ENCODE measurements at regions not wholly inside any gene's neighbourhood (a gene's known extent, or its start where the extent isn't known, plus 50 kb on each side); places are given as distances from the start of the nearest gene placed in this dataset.
"Not testable (repeated sequence)": the region's sequence is repeated elsewhere in the genome, so short reads cannot be mapped to it uniquely, and the experiment has no call there.

DNA sequence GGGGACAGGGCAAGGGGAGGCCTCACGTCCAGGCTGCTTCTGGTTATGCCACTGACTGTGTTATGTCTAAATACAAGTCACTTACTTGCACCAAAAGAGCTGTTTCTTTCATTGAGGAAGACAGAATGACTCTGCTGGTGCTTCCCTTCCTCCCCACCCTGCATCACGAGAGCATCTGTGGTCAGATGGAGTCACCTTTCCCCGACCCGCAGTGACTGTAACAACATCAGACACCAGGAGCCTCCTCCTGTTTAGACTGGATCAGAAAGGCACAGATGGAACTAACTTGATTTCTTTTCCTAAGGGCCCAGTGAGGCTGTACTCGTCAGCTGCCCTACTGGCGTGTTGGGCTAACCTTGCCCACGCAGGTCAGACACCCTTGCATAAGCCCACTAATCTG is 90.3 kb upstream of the ZNF536 start:
- DNase-seq = no peak

DNA sequence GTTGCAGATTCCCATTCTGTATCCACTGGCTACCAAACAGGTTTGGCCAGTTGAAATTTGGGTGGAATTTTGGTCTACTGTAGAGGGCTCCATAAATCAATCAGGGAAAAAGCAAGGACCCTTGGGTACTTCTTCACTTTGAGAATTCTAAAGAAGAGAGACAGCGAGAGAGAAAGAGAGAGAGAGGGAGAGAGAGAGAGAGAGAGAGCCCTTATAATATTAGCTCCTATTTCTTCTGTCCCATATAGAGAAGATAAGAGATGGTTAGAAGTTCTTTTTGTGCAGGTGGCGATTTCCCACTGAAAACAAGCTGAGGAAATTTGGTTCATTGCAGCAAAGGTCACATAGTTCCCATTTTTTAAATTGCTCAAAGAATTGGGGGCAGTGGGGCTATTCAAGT is 88.6 kb upstream of the ZNF536 start:
- DNase-seq = no peak

DNA sequence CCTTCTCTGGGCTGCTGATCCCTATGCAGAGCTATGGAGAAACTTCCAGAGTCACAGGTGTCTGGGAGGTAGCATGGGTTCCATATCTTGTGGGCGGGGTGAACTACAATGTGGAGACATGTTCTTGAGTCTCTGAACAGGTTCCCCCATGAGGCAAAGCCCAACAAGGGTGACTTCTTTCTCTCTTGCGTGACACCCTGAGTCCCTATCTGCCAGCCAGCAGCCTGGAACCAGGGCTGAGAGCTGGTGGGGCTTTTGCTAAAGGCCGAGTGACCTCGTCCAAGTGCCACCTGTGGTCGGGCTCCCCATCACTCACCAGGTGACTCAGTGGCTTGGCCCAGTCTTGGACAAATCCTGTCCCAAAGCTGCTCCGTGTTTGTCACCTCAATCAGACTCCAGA is 88.0 kb upstream of the ZNF536 start:
- DNase-seq = no peak

DNA sequence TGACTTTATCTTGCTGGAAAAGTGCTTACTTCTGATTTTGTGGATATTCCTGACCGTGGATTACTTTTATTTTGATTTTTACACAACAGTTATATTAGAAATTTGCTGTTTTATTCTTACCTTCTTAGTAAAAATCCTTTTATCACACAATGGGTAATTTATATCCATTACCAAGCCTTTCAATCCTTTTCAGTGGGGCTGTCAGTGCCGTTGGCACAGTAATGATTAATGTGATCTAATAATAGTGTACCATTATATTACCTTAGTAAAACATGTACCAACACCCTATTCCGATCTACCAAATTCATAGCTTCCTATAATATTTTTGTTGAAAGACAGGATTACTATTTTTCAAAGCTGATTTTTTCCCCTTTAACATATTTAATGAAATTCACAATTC is 87.3 kb upstream of the ZNF536 start:
- no peak for DNase-seq

DNA sequence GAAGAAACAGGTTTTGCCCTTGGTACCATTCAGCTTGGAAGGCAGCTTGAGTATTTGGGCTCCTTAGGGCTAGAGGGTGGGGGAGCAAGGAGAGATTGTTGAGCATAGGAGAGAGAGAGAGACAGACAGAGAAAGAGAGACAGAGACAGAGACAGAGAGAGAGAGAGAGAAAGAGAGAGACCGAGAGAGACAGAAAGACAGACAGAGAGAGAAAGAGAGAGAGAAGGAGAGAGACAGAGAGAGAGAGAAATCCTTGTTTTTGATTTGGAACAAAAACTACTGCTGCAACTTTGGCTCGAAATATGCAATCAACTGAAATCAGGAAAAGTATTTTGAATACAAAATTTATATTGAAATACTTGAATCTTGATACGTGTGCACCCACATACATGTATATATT is 85.8 kb upstream of the ZNF536 start:
- no peak for DNase-seq

DNA sequence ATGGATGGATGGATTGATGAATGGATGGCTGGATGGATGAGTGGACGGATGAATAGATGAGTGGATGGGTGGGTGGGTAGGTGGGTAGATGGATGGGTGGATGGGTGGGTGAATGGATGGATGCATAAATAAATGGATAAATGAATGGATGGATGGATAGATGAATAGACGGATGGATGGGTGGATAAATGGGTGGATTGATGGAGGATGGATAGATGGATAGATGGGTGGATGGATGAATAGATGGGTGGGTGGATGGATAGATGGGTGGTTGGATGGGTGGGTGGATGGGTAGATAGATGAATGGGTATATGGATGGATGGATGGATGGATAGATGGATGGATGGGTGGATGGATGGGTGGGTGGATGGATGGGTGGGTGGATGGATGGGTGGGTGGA is 84.9 kb upstream of the ZNF536 start:
- no peak for DNase-seq

DNA sequence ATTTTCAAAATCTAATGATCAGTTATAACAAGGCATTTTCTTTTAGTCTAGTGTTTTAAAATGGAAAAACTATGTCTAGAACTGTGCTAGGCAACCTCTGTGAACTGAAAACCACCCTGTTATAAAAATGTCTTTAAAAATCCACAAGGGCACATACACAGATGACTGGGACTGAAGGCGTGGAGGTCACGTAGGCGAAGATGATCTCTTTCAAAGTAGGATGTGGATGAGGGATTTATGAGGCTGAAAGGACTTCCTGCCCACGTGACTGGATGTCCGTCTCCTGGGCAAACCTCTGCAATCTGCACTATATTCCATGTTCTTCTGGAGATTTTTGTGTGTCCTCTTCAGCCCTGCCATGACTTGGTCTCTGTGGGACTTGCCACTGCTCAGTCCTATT is 84.2 kb upstream of the ZNF536 start:
- DNase-seq = no peak

DNA sequence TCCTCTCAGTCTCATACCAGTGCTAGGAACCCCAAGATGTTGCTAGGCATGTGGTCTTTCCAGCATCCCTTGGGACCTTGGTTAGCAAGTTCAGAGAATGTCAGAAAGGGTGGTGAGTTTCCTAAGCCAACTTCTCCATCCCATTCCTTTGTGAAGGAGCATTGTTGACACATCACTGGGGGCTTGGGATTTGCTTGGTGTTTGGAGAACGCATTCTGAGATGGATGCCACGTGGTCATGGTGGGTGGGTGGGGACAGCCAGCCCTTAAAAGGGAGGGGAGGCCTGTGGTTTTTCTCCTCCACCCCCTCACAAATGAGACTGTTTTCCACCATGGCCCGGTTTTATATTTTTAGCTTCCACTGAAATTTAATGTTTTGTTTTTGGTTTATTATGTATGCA is 83.3 kb upstream of the ZNF536 start:
- DNase-seq = no peak

DNA sequence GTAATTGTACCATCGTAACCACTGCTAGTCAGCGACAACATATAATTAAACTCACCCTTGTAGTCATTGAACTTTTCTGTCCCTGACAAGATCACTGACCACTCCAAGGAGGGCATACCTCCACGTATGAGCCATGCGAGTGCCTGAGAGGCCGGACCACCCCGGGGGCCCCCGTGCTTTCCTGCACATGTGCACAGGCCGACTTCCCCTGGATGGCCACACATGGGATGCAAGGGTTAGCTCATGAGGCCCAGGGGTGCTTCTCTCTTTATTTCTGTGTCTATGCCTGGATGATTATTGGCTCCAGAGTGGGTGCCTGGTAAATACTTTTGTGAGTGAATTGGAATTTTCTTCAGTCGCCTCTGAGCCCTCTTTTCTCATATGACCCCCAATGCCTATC is 82.8 kb upstream of the ZNF536 start:
- DNase-seq = no peak

DNA sequence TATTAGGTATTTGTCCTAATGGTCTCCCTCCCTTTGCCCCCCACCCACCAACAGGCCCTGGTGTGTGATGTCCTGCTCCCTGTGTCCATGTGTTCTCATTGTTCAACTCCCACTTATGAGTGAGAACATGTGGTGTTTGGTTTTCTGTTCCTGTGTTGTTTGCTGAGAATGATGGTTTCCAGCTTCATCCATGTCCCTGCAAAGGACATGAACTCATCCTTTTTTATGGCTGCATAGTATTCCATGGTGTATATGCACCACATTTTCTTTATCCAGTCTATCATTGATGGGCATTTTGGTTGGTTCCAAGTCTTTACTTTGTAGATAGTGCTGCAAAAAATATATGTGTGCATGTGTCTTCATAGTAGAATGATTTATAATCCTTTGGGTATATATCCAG is 81.4 kb upstream of the ZNF536 start:
- DNase-seq = not testable (repeated sequence)

DNA sequence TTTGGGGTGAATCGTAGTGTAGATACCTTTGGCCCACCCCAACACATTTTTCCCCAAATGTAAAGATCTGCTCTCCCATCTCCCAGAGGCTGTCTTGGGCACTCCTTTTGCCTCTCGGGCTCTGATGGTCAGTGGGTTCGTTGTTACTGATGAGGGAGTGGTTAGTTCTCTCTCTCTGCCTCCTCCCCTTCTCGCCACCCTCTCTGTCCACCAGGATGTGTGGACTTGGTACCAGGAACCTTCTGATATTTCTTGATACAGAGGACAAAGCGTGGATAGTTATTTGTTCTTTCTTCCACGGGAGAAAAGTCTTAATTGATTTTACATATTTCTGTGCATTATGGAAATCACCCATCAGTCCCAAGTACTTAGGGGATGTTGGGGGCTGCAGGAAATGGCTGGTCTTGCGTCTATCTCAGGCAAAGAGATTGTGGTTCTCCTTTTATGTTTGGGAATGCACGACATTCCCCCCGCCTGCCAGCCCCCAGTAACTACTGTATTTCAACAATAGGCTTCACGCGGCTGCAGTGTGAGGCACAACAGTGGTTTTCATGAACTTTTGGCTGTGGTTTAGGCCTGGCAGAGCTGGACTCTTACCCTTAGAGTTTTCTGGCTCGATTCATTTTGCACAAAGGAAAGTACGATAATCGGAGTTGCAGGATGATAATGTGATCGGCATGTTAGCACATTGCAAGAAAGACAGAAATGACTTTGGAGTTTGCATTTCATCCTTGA is 79.0 kb upstream of the ZNF536 start:
- DNase-seq = no peak

DNA sequence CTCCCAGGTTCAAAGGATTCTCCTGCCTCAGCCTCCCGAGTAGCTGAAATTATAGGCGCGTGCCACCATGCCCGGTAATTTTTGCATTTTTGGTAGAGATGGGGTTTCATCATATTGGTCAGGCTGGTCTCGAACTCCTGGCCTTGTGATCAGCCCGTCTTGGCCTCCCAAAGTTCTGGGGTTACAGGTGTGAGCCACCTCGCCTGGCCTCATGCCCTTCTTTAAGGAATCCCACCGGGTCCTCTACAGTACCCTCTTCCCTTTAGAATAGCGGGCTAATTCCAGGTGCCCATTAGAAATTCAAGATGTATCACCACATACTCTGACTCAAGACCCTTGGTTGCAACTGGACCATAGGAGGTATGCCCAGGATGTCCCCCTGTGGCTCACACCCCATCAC is 74.2 kb upstream of the ZNF536 start:
- no peak for DNase-seq

DNA sequence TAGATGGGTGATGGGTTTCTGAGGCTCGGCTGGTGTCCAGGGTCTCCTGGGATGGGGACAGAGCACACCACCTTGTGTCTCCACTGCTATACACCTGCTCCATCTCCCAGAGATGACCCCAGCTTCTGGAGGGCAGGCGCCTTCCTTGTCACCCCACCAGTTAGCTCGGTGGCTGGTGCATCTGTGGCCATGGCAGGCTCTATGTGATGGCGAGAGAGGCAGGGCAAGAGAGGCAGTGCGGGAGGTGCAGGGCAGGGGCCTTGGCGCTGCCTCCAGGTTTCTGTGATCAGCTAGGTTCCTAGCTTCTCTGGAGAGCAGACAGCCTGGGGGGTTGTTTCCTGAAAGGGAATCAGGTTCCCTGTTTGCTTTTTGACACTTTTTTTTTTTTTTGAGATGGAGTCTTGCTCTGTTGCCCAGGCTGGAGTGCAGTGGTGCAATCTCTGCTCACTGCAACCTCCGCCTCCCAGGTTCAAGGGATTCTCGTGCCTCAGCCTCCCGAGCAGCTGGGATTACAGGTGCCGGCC is 69.0 kb upstream of the ZNF536 start:
- no peak for DNase-seq

DNA sequence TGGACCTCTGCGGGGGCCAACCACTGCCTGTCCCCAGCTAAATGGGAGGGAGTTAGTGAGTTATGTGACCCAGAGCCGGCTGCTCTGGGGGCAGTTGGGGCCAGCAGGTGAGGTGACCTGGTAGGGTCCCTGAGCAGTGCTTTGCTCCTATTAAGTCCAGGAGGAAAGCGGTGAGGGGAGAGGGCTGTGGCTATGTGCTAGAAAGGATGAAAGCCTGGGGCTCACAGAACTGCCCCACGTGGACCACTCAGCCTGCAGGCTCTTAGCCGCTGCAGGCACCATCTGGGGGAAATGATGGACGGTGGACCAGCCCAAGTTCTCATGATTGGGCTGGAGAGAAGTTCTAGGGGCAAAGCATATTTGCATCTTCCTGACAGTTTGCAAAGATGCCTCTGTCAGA is 67.6 kb upstream of the ZNF536 start:
- no peak for DNase-seq

DNA sequence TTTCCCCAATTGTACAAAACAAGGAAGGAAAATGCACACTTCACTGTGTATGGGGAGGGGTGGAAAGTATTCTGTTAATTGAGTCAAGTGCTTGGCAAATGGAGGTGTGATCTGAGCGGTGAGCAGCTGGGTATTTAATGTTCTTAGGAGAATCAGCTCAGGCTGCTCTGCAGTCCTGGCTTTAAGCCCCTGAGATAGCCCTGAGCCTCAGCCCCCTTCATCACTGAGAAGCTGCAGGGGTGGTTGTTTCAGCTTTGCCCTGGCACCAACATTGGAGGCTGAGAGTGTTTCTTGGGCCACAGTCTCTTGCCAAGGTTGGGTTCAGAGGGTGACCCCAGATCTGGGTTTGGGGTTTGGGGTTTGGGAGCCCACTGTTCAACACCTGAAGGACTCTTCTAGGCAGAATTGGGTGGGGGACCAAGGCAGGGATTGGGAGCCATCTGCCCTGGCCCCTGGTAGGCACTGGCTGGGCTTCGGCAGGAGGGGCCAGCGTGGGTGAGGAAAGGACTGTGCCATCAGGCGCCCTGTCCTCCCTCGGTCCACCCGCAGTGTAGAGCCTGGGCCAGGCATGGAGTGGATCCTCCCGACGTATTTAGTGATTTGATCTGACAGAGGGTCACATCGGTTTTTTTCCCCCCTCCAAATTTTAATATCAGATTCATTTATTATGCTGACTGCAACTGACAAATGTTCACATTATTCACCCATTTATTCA is 66.7 kb upstream of the ZNF536 start:
- no peak for DNase-seq

DNA sequence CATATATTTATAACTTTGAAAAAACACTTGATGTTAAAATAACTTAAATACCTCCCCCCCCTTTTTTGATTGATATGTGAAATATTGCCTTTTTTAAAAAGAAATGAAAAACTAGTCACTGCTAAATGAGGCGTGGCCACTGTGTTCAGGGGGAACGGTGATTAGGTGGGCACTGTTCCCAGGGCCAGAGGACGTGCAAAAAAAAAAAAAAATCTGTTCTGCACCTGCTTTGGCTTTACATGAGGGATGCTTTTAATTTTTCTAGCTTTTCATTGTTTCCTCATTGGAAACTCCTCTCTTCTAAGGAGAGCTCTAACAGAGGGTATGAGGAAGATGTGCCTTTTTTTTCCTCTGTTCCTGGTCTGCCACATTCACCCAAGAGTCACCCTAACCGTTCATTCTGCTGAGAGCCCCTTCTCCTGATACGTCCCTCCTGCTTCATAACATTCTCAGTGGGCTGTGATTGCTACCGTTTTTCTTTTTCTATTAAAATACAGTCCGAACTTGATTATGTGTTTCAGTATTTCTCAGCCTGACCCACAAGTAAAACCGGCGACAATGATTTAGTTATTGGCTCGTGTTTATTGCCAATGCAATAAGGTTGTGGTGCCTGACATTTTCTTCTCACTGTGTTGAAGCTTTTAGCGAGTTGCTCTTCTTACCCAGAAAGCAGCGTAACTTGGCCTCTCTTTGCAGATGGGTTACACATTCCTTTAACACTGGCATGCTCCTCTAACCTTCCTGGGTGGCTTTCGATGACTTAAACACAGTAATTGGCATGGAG is 64.8 kb upstream of the ZNF536 start:
- DNase-seq = no peak

DNA sequence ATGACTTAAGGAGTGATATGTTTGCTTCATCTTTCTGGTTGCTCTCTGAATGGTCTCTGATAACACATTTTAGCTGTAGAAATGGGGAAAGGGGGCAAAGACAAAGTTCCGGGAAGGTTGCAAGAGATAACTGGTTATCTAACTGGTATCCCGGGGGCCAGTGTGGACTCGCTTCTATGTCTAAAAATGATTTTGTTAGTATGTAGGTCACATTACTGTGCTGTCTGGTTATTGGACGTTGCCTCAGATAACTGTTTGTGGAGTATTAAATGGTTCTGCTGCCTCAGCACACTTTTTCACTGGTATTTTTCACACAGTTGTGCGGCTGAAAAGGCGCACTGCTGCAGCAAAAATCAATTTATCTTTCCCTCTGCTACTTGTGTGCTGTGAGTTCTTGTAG is 63.0 kb upstream of the ZNF536 start:
- no peak for DNase-seq

DNA sequence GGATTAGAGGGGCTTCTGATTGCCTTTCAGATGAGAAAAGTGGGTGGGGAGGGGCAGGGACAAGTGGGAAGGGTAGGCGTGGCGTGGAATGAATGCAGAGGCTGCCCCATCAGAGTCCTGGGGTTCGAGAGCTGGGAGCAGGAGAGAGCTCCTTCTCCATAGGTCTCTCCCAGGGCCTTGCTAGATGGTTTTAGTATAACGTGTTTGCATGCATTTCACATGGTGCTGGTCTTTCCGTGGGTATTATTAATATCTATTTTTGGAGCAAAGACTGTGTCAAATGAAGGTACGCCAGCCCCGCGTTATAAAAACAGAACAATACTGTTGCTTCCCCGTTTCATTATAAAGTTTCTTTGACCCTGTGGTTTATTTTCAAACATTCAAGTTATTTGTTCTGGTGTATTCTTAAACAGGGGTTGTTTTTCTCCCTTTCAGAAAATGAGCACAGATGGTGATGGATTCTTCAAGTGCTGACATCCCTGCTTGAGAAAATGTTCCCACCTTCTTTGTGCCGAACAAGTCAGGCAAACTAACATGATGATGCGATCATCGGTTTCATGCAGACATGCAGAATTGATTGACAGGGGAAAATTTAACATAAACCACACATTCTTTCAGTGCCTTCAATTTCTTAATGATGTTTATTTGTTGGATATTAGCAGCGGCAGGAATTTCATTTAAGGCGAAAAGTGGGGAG is 62.1 kb upstream of the ZNF536 start:
- no peak for DNase-seq

DNA sequence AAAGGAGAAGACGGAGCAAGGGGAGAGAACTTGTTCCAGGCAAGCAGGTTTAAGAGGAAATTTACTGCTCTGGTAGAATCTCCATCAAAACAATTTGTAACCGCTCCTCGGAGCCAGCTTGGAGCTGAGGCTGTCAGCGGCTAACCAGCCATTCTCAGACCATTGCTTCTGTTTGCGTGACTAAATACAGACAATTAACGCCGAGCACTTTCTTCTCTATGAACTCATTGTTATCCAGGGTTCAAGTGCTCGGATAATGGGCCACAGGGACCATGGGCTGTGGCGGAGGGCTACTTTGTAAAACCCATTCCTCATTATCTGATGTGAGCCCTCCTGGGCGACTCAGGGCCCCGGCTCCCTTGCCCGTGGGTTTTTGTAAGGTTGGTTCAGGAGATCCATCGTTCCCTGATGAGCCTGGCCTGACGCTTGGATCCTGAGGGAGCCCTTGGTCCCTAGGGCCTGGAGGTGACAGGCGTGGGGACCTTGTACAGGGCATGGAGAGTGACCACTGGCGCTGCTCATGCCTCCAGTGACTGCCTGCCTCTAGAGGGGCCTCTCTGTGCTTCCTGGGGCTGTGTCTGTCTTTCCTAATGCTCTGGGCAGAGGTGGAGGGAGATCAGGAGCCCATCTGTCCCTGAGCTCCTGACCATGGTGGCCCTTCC is 61.5 kb upstream of the ZNF536 start:
- DNase-seq = no peak

DNA sequence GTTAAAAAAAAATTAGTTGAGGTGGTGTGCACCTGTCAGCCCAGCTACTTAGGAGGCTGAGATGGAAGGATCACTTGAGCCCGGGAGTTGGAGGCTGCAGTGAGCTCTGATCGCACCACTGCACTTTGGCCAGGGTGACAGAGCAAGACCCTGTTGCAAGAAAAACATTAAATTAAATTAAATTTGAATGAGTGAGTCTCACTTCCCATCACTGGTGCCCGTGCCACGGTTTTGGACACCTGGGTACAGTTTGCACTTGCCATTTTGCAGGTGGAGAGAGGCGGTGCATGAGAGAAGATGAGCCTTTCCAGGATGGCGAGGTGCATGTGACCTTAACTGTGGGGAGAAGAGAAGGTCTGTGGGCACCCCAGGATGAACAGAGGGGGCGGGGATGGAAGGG is 60.3 kb upstream of the ZNF536 start:
- no peak for DNase-seq

DNA sequence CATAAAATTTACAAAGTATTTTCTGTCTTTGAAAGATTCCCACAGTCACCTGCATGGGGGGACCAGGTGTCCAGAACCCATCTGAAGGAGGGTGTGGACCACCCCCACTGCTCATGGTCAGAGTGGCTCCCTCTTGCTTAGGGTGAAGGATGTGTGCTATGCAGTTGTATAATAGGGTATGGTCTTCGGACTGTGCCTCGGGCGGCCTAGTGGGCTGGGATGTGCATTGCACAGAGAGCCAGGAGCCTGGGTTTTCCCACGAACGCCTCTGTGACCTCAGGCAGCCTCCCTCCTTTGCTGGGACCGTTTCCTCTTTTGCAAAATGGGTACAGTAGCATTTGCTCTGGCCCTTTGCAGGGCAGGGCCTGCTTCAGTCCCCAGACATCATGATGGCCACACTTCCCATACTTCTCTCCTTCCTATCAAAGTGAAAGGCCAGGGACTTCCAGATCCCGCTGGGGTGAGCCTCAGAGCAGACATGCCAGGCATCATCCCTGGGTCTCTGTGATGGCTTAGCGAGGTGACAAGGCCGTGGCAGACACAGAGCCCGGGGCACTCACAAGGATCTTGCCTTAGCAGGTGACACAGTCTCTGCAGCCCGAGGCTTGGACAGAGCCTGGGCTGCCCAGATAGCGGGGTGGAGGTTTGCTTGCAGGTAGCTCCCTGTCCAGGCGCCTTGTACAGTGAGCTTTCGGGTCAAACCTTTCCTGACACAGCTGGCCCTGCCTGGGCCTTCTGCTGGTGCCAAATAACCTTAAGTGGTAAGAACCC is 59.4 kb upstream of the ZNF536 start:
- no peak for DNase-seq

DNA sequence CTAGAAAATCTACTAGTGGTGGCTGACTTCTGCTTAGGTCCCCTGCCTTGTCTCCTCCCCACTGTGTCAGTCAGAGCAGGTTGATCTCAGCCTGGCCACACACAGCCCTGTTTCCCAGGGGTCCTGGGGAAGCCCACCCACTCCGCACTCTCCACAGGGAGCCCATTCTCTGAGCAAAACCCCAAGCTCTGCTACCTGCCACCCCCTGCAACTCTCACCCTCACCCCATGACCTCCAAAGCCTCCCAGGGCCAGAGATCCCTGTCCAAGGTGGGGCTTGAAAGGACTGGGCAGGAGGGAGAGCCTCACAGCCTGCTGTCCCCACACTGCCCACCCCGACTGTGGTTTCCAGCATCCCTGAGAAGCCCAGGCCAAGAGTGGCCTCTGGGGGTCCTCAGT is 58.8 kb upstream of the ZNF536 start:
- no peak for DNase-seq

Data from NK-92 treated with Interleukin-12 subunit alpha and Interleukin-12 subunit beta, amount 100 ng/mL, for 24 hours (cell line).